ENCODE measurements at regions not wholly inside any gene's neighbourhood (a gene's known extent, or its start where the extent isn't known, plus 50 kb on each side); places are given as distances from the start of the nearest gene placed in this dataset.

DNA sequence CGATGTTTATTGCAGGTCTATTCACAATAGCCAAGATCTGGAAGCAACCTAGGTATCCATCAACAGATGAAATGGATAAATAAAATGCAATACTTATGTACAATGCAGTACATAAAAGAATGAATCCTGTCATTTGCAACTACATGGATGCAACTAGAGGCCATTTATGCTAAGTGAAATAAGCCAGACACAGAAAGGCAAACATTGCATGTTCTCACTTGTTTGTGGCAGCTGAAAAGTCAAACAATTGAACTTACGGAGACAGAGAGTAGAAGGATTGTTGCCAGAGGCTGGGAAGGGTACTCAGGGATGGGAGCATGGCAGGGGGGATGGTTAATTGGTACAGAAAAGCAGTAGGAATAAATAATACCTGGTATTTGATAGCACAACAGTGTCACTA is 563.9 kb downstream of the TMX3 start:
- no peaks in the 10 kb centered on the region for H3K27me3 Mint-ChIP-seq (ENCODE audit: unreplicated experiment)
- H3K9me3 Mint-ChIP-seq (ENCODE audit: low read depth, unreplicated experiment) = no peaks in the 10 kb centered on the region
- DNase-seq = no peak
- no TSS peak for BruUV-seq (replicated peaks)
- no peaks in the 10 kb centered on the region for H3K36me3 Mint-ChIP-seq (ENCODE audit: insufficient read depth, unreplicated experiment)
- TF ChIP-seq, protein P1, sequence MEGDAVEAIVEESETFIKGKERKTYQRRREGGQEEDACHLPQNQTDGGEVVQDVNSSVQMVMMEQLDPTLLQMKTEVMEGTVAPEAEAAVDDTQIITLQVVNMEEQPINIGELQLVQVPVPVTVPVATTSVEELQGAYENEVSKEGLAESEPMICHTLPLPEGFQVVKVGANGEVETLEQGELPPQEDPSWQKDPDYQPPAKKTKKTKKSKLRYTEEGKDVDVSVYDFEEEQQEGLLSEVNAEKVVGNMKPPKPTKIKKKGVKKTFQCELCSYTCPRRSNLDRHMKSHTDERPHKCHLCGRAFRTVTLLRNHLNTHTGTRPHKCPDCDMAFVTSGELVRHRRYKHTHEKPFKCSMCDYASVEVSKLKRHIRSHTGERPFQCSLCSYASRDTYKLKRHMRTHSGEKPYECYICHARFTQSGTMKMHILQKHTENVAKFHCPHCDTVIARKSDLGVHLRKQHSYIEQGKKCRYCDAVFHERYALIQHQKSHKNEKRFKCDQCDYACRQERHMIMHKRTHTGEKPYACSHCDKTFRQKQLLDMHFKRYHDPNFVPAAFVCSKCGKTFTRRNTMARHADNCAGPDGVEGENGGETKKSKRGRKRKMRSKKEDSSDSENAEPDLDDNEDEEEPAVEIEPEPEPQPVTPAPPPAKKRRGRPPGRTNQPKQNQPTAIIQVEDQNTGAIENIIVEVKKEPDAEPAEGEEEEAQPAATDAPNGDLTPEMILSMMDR (IDR thresholded peaks at IDR 0.05; ENCODE audit: unreplicated experiment) = no peak
- intact Hi-C loops (cut with micrococcal nuclease; ENCODE audit: unreplicated experiment) = no loop called here
- H3K4me1 Mint-ChIP-seq (ENCODE audit: low read depth, unreplicated experiment) = no peaks in the 10 kb centered on the region
- CTCF ChIA-PET = no interaction called here
- no peak overlapping the region for H3K27ac Mint-ChIP-seq (ENCODE audit: unreplicated experiment)
- no peak overlapping the region for H3K4me3 Mint-ChIP-seq (ENCODE audit: low read depth, unreplicated experiment)

DNA sequence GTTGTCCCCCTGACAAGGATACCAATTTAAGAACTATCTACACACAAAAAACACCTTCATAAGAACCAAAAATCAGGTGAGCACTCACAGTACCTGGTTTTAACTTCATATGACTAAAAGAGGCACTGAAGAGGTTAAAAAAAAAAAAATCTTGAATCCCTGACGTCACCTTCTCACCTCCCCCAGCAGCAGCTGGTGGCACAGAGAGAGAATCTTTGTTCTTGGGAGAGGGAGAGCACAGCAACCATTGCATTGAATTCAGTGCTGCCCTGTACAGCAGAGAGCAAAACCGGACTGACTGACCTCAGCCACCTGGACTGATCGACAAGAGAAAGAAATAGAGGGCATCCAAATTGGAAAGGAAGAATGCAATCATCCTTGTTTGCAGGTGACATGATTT is 566.0 kb downstream of the TMX3 start:
- Mint-ChIP-seq H3K4me1 (ENCODE audit: low read depth, unreplicated experiment) (no peaks in the 10 kb centered on the region), H3K27me3 (ENCODE audit: unreplicated experiment) (no peaks in the 10 kb centered on the region), H3K9me3 (ENCODE audit: low read depth, unreplicated experiment) (no peaks in the 10 kb centered on the region), H3K4me3 (ENCODE audit: low read depth, unreplicated experiment) (no peak overlapping the region), H3K27ac (ENCODE audit: unreplicated experiment) (no peak overlapping the region), H3K36me3 (ENCODE audit: insufficient read depth, unreplicated experiment) (no peaks in the 10 kb centered on the region)
- CTCF ChIA-PET = no interaction called here
- TF ChIP-seq, protein P1 (IDR thresholded peaks at IDR 0.05; ENCODE audit: unreplicated experiment) = no peak
- BruUV-seq (replicated peaks) = no TSS peak
- intact Hi-C loops (cut with micrococcal nuclease; ENCODE audit: unreplicated experiment) = no loop called here
- no peak for DNase-seq

DNA sequence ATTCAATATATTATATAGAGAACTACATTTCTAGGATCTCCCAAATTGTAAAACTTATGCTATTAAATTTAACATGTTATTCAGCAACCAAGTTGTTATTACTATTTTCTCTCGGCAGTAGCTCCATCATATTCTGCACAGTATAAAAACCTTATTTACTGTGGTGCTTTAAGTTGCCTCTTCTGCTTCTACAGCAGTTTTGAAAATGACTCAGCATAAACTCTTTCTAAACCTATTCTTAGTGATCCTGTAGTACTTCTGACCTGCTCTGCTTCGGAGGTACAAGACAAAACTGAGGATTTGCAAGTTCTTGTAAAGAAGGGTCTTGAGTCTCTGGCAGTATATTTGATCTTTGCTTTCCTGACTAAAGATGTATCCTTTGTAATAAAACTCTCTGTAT is 567.2 kb downstream of the TMX3 start:
- BruUV-seq (replicated peaks) = no TSS peak
- intact Hi-C loops (cut with micrococcal nuclease; ENCODE audit: unreplicated experiment) = no loop called here
- no peaks in the 10 kb centered on the region for H3K27me3 Mint-ChIP-seq (ENCODE audit: unreplicated experiment)
- H3K36me3 Mint-ChIP-seq (ENCODE audit: insufficient read depth, unreplicated experiment) = no peaks in the 10 kb centered on the region
- no peaks in the 10 kb centered on the region for H3K4me1 Mint-ChIP-seq (ENCODE audit: low read depth, unreplicated experiment)
- CTCF ChIA-PET = no interaction called here
- H3K27ac Mint-ChIP-seq (ENCODE audit: unreplicated experiment) = no peak overlapping the region
- no peak for DNase-seq
- no peaks in the 10 kb centered on the region for H3K9me3 Mint-ChIP-seq (ENCODE audit: low read depth, unreplicated experiment)
- H3K4me3 Mint-ChIP-seq (ENCODE audit: low read depth, unreplicated experiment) = no peak overlapping the region
- TF ChIP-seq, protein P1 (IDR thresholded peaks at IDR 0.05; ENCODE audit: unreplicated experiment) = no peak

DNA sequence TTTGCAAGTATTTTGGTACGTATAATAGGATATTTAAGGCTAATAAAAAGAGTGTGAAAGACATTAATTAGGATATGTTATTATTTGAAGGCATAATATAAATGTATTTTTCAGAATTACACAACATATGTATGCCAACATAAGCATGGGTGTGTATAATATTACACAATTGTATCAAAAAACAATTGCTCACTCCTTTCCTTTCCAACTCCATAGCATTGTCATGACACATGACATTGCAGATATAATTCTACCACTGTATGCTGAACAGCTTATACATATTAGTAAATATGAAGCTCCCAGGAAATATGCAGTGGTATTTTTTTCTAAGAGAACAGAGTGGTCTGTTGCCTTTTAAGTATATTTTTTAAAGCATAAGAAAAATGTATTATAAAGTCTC is 593.1 kb downstream of the TMX3 start:
- H3K9me3 Mint-ChIP-seq (ENCODE audit: low read depth, unreplicated experiment) = peaks cover 4% of the 10 kb centered on the region
- H3K27me3 Mint-ChIP-seq (ENCODE audit: unreplicated experiment) = no peaks in the 10 kb centered on the region
- BruUV-seq (replicated peaks) = no TSS peak
- TF ChIP-seq, protein P1 (IDR thresholded peaks at IDR 0.05; ENCODE audit: unreplicated experiment) = no peak
- H3K27ac Mint-ChIP-seq (ENCODE audit: unreplicated experiment) = no peak overlapping the region
- H3K4me3 Mint-ChIP-seq (ENCODE audit: low read depth, unreplicated experiment) = no peak overlapping the region
- CTCF ChIA-PET = no interaction called here
- no peak for DNase-seq
- intact Hi-C loops (cut with micrococcal nuclease; ENCODE audit: unreplicated experiment) = no loop called here
- H3K4me1 Mint-ChIP-seq (ENCODE audit: low read depth, unreplicated experiment) = no peaks in the 10 kb centered on the region
- no peaks in the 10 kb centered on the region for H3K36me3 Mint-ChIP-seq (ENCODE audit: insufficient read depth, unreplicated experiment)

DNA sequence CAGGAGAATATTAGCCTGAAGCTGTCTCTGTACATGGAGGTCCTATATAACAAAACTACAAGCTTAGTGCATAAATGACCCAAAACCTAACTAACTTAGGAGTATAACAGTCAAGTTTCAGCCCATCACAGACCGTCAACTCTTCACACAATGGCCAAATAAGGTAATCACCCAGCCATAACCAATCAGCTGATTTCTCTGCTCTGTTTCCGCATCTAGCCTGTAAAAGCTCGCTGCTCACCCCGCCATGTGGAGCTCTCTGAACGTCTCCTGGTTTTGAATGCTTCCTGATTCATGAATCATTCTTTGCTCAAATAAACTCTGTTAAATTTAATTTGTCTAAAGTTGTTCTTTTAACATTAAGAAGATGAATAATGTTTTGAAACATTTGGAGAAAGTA is 593.6 kb downstream of the TMX3 start:
- Mint-ChIP-seq H3K36me3 (ENCODE audit: insufficient read depth, unreplicated experiment) (no peaks in the 10 kb centered on the region), H3K27me3 (ENCODE audit: unreplicated experiment) (no peaks in the 10 kb centered on the region), H3K9me3 (ENCODE audit: low read depth, unreplicated experiment) (peaks cover 4% of the 10 kb centered on the region), H3K4me3 (ENCODE audit: low read depth, unreplicated experiment) (no peak overlapping the region), H3K27ac (ENCODE audit: unreplicated experiment) (no peak overlapping the region), H3K4me1 (ENCODE audit: low read depth, unreplicated experiment) (no peaks in the 10 kb centered on the region)
- TF ChIP-seq, protein P1 (IDR thresholded peaks at IDR 0.05; ENCODE audit: unreplicated experiment) = no peak
- CTCF ChIA-PET = no interaction called here
- BruUV-seq (replicated peaks) = no TSS peak
- DNase-seq = no peak
- intact Hi-C loops (cut with micrococcal nuclease; ENCODE audit: unreplicated experiment) = no loop called here
